H9 (cell line): ENCODE measurements at regions not wholly inside any gene's neighbourhood (a gene's known extent, or its start where the extent isn't known, plus 50 kb on each side); places are given as distances from the start of the nearest gene placed in this dataset.
A peak's percentile ranks its signal among the peaks of the same experiment; 100 is the strongest.

Source experiments
- DNase-seq: peaks from one replicate; pipeline ENCODE4 v3.0.0-alpha.2; 2017
- H2AFZ ChIP-seq: one replicate; pipeline ENCODE4 v1.6.1; 2013; ENCODE audit warnings: mild to moderate bottlenecking, low read length, control low read depth, moderate library complexity
- H2AK5ac ChIP-seq: 2 replicates; pipeline ENCODE4 v1.6.1; 2013; ENCODE audit warnings: low read length, control low read depth, mixed read lengths; ENCODE audit not compliant: insufficient read length
- H2BK120ac ChIP-seq: one replicate; pipeline ENCODE4 v1.6.1; 2013; ENCODE audit warnings: low read depth, mild to moderate bottlenecking, low read length, control low read depth, inconsistent platforms; ENCODE audit not compliant: poor library complexity, severe bottlenecking
- H2BK12ac ChIP-seq: 2 replicates; pipeline ENCODE4 v1.6.1; 2013; ENCODE audit warnings: low read length, control low read depth, mixed read lengths, low read depth; ENCODE audit not compliant: insufficient read length
- H2BK15ac ChIP-seq: 2 replicates; pipeline ENCODE4 v1.6.1; 2013; ENCODE audit warnings: low read depth, low read length, control low read depth
- H2BK20ac ChIP-seq: one replicate; pipeline ENCODE4 v1.6.1; 2013; ENCODE audit warnings: low read depth, mild to moderate bottlenecking, low read length, control low read depth, inconsistent platforms; ENCODE audit not compliant: poor library complexity, severe bottlenecking
- H2BK5ac ChIP-seq: 2 replicates; pipeline ENCODE4 v1.6.1; 2013; ENCODE audit warnings: low read length, control low read depth, mixed read lengths; ENCODE audit not compliant: insufficient read length
- H3K14ac ChIP-seq: 2 replicates; pipeline ENCODE4 v1.6.1; 2013; ENCODE audit warnings: low read length, control low read depth; ENCODE audit not compliant: insufficient read depth
- H3K18ac ChIP-seq: 2 replicates; pipeline ENCODE4 v1.6.1; 2013; ENCODE audit warnings: low read depth, mild to moderate bottlenecking, mixed read lengths, low read length, control low read depth; ENCODE audit not compliant: insufficient read length
- H3K23ac ChIP-seq: 2 replicates; pipeline ENCODE4 v1.6.1; 2013; ENCODE audit warnings: low read length, control low read depth, mixed read lengths, low read depth; ENCODE audit not compliant: insufficient read length
- H3K23me2 ChIP-seq: 2 replicates; pipeline ENCODE4 v1.6.1; 2013; ENCODE audit warnings: low read depth, mild to moderate bottlenecking, mixed read lengths, low read length, control low read depth; ENCODE audit not compliant: insufficient read length, poor library complexity, severe bottlenecking
- H3K27ac ChIP-seq: 2 replicates; pipeline ENCODE4 v1.5.1; 2013; ENCODE audit warnings: low read length, control low read depth, mixed read lengths, low read depth; ENCODE audit not compliant: insufficient read length
- H3K27me3 ChIP-seq: 2 replicates; pipeline ENCODE4 v1.6.1; 2013; ENCODE audit warnings: low read length, control low read depth, inconsistent platforms; ENCODE audit not compliant: insufficient read depth
- H3K4ac ChIP-seq: 2 replicates; pipeline ENCODE4 v1.6.1; 2013; ENCODE audit warnings: low read depth, mild to moderate bottlenecking, control low read depth, inconsistent platforms, low read length, moderate library complexity
- H3K4me1 ChIP-seq: 2 replicates; pipeline ENCODE4 v1.6.1; 2013; ENCODE audit warnings: low read length, control low read depth, inconsistent platforms; ENCODE audit not compliant: insufficient read depth
- H3K4me2 ChIP-seq: 2 replicates; pipeline ENCODE4 v1.6.1; 2013; ENCODE audit warnings: low read length, control low read depth, mixed read lengths; ENCODE audit not compliant: insufficient read length, insufficient read depth
- H3K56ac ChIP-seq: 2 replicates; pipeline ENCODE4 v1.6.1; 2013; ENCODE audit warnings: low read depth, mild to moderate bottlenecking, mixed read lengths, low read length, control low read depth; ENCODE audit not compliant: insufficient read length
- H3K79me1 ChIP-seq: 2 replicates; pipeline ENCODE4 v1.6.1; 2013; ENCODE audit warnings: low read depth, mild to moderate bottlenecking, moderate library complexity, low read length, control low read depth, inconsistent platforms; ENCODE audit not compliant: insufficient read depth, poor library complexity, severe bottlenecking
- H3K79me2 ChIP-seq: 2 replicates; pipeline ENCODE4 v1.6.1; 2013; ENCODE audit warnings: low read length, control low read depth, inconsistent platforms; ENCODE audit not compliant: insufficient read depth
- H3K9ac ChIP-seq: 2 replicates; pipeline ENCODE4 v1.6.1; 2013; ENCODE audit warnings: low read length, control low read depth, mixed read lengths; ENCODE audit not compliant: insufficient read length; ENCODE audit errors: extremely low read depth
- H3K9me3 ChIP-seq: one replicate; pipeline ENCODE4 v1.6.1; 2013; ENCODE audit warnings: low read depth, low read length, inconsistent platforms; ENCODE audit not compliant: control insufficient read depth
- H3T11ph ChIP-seq: one replicate; pipeline ENCODE4 v1.6.1; 2013; ENCODE audit warnings: mild to moderate bottlenecking, low read length, control low read depth, inconsistent platforms
- H4K20me1 ChIP-seq: one replicate; pipeline ENCODE4 v1.6.1; 2013; ENCODE audit not compliant: control insufficient read depth, insufficient read length, insufficient read depth
- H4K5ac ChIP-seq: 2 replicates; pipeline ENCODE4 v1.6.1; 2013; ENCODE audit warnings: low read depth, mild to moderate bottlenecking, mixed read lengths, low read length, control low read depth; ENCODE audit not compliant: insufficient read length
- H4K8ac ChIP-seq: replicated peaks from 2 replicates; pipeline ENCODE4 v1.6.1; 2013; ENCODE audit warnings: low read length, control low read depth, mixed read lengths, low read depth; ENCODE audit not compliant: insufficient read length
- H4K91ac ChIP-seq: 2 replicates; pipeline ENCODE4 v1.6.1; 2013; ENCODE audit warnings: low read depth, mild to moderate bottlenecking, moderate library complexity, mixed read lengths, low read length, control low read depth; ENCODE audit not compliant: insufficient read length
- H3K27ac Mint-ChIP-seq, 3 experiments: 2 replicates in 2 of 3; 3 replicates in 1 of 3; pipeline ENCODE4 v1.8.0; 2020 to 2021; ENCODE audit warnings: mixed read lengths in 3 of 3, mild to moderate bottlenecking in 1 of 3, moderate library complexity in 1 of 3
- H3K27me3 Mint-ChIP-seq: 2 replicates; pipeline ENCODE4 v1.8.0; 2021; ENCODE audit warnings: low read depth, mild to moderate bottlenecking, moderate library complexity, mixed read lengths
- H3K36me3 Mint-ChIP-seq, 3 experiments: 2 replicates in 2 of 3; 3 replicates in 1 of 3; pipeline ENCODE4 v1.8.0; 2020 to 2021; ENCODE audit warnings: low read depth in 3 of 3, mixed read lengths in 3 of 3; ENCODE audit not compliant: insufficient read depth in 1 of 3
- H3K4me1 Mint-ChIP-seq, 2 experiments: 2 replicates each; pipeline ENCODE4 v1.8.0; 2020; ENCODE audit warnings: mixed read lengths in 2 of 2
- H3K4me3 Mint-ChIP-seq, 2 experiments: 2 replicates in 1 of 2; 3 replicates in 1 of 2; pipeline ENCODE4 v1.8.0; 2020 to 2021; ENCODE audit warnings: mild to moderate bottlenecking in 2 of 2, mixed read lengths in 2 of 2, moderate library complexity in 1 of 2
- H3K9me3 Mint-ChIP-seq, 2 experiments: 2 replicates in 1 of 2; 3 replicates in 1 of 2; pipeline ENCODE4 v1.8.0; 2020; ENCODE audit warnings: mild to moderate bottlenecking in 2 of 2, mixed read lengths in 2 of 2, moderate library complexity in 1 of 2
- WGBS: extraction: QIAGEN DNeasy Blood & Tissue Kit; methylation state at CpG from one replicate; pipeline ENCODE4 v1.1.7; 2013; ENCODE audit warnings: missing lambda C conversion rate, low lambda C conversion rate, mixed read lengths; ENCODE audit not compliant: insufficient read length; ENCODE audit errors: extremely low coverage; 5-methylcytosine and 5-hydroxymethylcytosine counted together
- TF ChIP-seq, protein P1 (sequence below): fragments of 200-600 bp; sonication (generic); conservative IDR thresholded peaks from 3 replicates; pipeline ENCODE4 v1.8.0; 2021; ENCODE audit warnings: antibody characterized with exemption, mild to moderate bottlenecking

DNA sequence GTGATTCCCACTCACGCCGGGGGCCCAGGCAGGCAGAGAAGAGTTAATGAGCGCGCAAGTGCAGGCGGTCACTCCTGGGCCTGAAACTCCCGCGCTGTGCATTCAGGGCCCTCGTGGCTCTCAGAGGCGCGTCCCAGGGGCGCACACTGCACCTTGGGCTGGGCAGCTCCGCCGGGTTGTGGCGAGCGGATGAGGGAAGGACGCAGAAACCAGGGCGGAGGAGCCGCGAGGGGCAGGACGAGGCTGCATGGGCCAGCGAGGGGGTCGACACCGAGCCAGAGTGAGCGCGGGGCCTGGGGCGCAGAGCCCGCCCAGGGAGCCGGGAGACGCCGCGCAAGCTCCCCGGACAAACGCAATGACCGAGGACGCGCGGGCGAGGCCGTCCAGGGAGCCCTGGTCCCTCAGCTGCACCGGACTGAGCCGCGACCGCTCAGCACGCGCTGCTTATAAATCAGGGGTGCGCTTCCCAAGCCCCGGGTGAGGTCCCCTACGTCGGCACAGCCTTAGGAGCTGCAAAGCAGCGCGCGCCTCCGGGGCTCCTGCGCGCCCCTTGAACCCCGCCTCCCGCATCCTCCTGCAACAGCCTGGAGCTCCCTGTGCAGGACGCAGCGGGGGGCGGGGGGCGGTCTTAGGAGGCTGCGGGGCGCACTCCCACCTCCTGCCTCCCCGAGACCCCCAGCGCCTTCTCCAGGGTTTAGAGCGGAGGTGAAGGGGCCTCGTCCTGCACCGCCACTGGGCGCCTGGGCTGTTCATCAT, 180.2 kb upstream of the ALKAL2 start:
- peak overlapping the region; percentile 87 for H3K14ac ChIP-seq
- H2BK20ac ChIP-seq, result no peak overlapping the region
- no peak overlapping the region for H4K91ac ChIP-seq
- no peak overlapping the region for H2BK120ac ChIP-seq
- H3K9me3 ChIP-seq, result no peaks in the 10 kb centered on the region
- H2AFZ ChIP-seq, result no peak overlapping the region
- peak overlapping the region; percentile 74 to 76 for H3K4me3 Mint-ChIP-seq
- peak; percentile 57 for DNase-seq
- no peaks in the 10 kb centered on the region for H3K79me2 ChIP-seq
- H3K27ac Mint-ChIP-seq, result no peak overlapping the region
- no peaks in the 10 kb centered on the region for H3K4me1 ChIP-seq
- peaks cover 9% of the 10 kb centered on the region for H3K23me2 ChIP-seq
- H3K36me3 Mint-ChIP-seq, result peaks cover 0 to 4% (median 0%) of the 10 kb centered on the region in 3 experiments; a peak in 2 of 7 replicates
- no peak overlapping the region for H2BK5ac ChIP-seq
- no peak overlapping the region for H3K23ac ChIP-seq
- H2AK5ac ChIP-seq, result no peak overlapping the region
- peak overlapping the region; percentile 45 for H3K4me2 ChIP-seq
- no peak overlapping the region for H3T11ph ChIP-seq
- no peaks in the 10 kb centered on the region for H4K20me1 ChIP-seq
- H2BK15ac ChIP-seq, result no peak overlapping the region
- TF ChIP-seq, protein P1, sequence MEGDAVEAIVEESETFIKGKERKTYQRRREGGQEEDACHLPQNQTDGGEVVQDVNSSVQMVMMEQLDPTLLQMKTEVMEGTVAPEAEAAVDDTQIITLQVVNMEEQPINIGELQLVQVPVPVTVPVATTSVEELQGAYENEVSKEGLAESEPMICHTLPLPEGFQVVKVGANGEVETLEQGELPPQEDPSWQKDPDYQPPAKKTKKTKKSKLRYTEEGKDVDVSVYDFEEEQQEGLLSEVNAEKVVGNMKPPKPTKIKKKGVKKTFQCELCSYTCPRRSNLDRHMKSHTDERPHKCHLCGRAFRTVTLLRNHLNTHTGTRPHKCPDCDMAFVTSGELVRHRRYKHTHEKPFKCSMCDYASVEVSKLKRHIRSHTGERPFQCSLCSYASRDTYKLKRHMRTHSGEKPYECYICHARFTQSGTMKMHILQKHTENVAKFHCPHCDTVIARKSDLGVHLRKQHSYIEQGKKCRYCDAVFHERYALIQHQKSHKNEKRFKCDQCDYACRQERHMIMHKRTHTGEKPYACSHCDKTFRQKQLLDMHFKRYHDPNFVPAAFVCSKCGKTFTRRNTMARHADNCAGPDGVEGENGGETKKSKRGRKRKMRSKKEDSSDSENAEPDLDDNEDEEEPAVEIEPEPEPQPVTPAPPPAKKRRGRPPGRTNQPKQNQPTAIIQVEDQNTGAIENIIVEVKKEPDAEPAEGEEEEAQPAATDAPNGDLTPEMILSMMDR, result no peak
- H3K27me3 ChIP-seq, result no peaks in the 10 kb centered on the region; the same call in 1 of the 2 replicates
- no peak overlapping the region for H2BK12ac ChIP-seq
- no CpG with 5 or more reads among the region's 69 CpGs for WGBS
- H4K8ac ChIP-seq, result no peak overlapping the region
- H3K27ac ChIP-seq, result no peak overlapping the region
- no peak overlapping the region for H3K9ac ChIP-seq
- H3K18ac ChIP-seq, result peak overlapping the region; percentile 66
- peaks cover 5 to 6% of the 10 kb centered on the region in 2 experiments for H3K4me1 Mint-ChIP-seq
- no peak overlapping the region for H3K56ac ChIP-seq
- H3K9me3 Mint-ChIP-seq, result peaks cover 4 to 9% of the 10 kb centered on the region in 2 experiments; a peak in 4 of 5 replicates
- peaks cover 48% of the 10 kb centered on the region for H3K27me3 Mint-ChIP-seq
- H3K79me1 ChIP-seq, result no peaks in the 10 kb centered on the region
- no peak overlapping the region for H3K4ac ChIP-seq
- no peak overlapping the region for H4K5ac ChIP-seq
